ENCODE measurements at regions not wholly inside any gene's neighbourhood (a gene's known extent, or its start where the extent isn't known, plus 50 kb on each side); places are given as distances from the start of the nearest gene placed in this dataset.

GRCh38 chr4:53805291-53805690, 214.0 kb upstream of the LNX1 start:
- no peak for DNase-seq

- peak; percentile 42 for DNase-seq
Measured at GRCh38 chr4:53804719-53805118, 213.4 kb upstream of the LNX1 start.

GRCh38 chr4:53802500-53802899, 211.2 kb upstream of the LNX1 start:
- DNase-seq: no peak

GRCh38 chr4:53801373-53801772, 210.1 kb upstream of the LNX1 start:
- no peak for DNase-seq

- DNase-seq: no peak
Measured at GRCh38 chr4:53800741-53801140, 209.5 kb upstream of the LNX1 start.

GRCh38 chr4:53793096-53793495, 201.8 kb upstream of the LNX1 start:
- DNase-seq: no peak

- no peak for DNase-seq
Measured at GRCh38 chr4:53790286-53790685, 199.0 kb upstream of the LNX1 start.

GRCh38 chr4:53788621-53789020, 197.3 kb upstream of the LNX1 start:
- DNase-seq: no peak

GRCh38 chr4:53788011-53788410, 196.7 kb upstream of the LNX1 start:
- DNase-seq: no peak

- no peak for DNase-seq
Measured at GRCh38 chr4:53786632-53787031, 195.3 kb upstream of the LNX1 start.

- DNase-seq: no peak
Measured at GRCh38 chr4:53785996-53786395, 194.7 kb upstream of the LNX1 start.

- DNase-seq: no peak
Measured at GRCh38 chr4:53784112-53784511, 192.8 kb upstream of the LNX1 start.

- no peak for DNase-seq
Measured at GRCh38 chr4:53783208-53783859, 192.0 kb upstream of the LNX1 start.

- DNase-seq: no peak
Measured at GRCh38 chr4:53782458-53782845, 191.2 kb upstream of the LNX1 start.

- DNase-seq: no peak
Measured at GRCh38 chr4:53781629-53782457, 190.6 kb upstream of the LNX1 start.

- DNase-seq: no peak
Measured at GRCh38 chr4:53780736-53781400, 189.6 kb upstream of the LNX1 start.

GRCh38 chr4:53779025-53779424, 187.7 kb upstream of the LNX1 start:
- DNase-seq: no peak

- DNase-seq: no peak
Measured at GRCh38 chr4:53778155-53778554, 186.9 kb upstream of the LNX1 start.

GRCh38 chr4:53777244-53777984, 186.1 kb upstream of the LNX1 start:
- no peak for DNase-seq

- DNase-seq: no peak
Measured at GRCh38 chr4:53776141-53776540, 184.9 kb upstream of the LNX1 start.

GRCh38 chr4:53775381-53775780, 184.1 kb upstream of the LNX1 start:
- no peak for DNase-seq

GRCh38 chr4:53771326-53771725, 180.0 kb upstream of the LNX1 start:
- no peak for DNase-seq

GRCh38 chr4:53767482-53767881, 176.2 kb upstream of the LNX1 start:
- no peak for DNase-seq

All from NCI-H1436 (cell line).